HL-60 (cell line): ENCODE measurements at regions not wholly inside any gene's neighbourhood (a gene's known extent, or its start where the extent isn't known, plus 50 kb on each side); places are given as distances from the start of the nearest gene placed in this dataset.
"Not testable (repeated sequence)": the region's sequence is repeated elsewhere in the genome, so short reads cannot be mapped to it uniquely, and the experiment has no call there.

Experiments used
- CTCF ChIP-seq: IDR thresholded peaks from one replicate; pipeline ENCODE4 v1.5.1; 2011; ENCODE audit warnings: low read length, control low read depth, inconsistent platforms; ENCODE audit not compliant: insufficient read depth
- GABPA ChIP-seq: IDR thresholded peaks from 2 replicates; pipeline ENCODE4 v1.6.1; 2012; ENCODE audit warnings: low read depth
- POLR2AphosphoS5 ChIP-seq: IDR thresholded peaks from 2 replicates; pipeline ENCODE4 v1.6.1; 2012; ENCODE audit warnings: low read depth
- REST ChIP-seq: IDR thresholded peaks from 2 replicates; pipeline ENCODE4 v1.6.1; 2012; ENCODE audit warnings: low read depth; ENCODE audit not compliant: insufficient replicate concordance
- SPI1 ChIP-seq: IDR thresholded peaks from 2 replicates; pipeline ENCODE4 v1.6.1; 2012; ENCODE audit warnings: low read depth, mild to moderate bottlenecking, borderline replicate concordance

- TF ChIP-seq POLR2AphosphoS5, CTCF, SPI1, REST, GABPA: not testable (repeated sequence)
These were observed 429.5 kb upstream of the ZNF804A start for GRCh38 chr2:184168823-184169222.
